ENCODE measurements at regions not wholly inside any gene's neighbourhood (a gene's known extent, or its start where the extent isn't known, plus 50 kb on each side); places are given as distances from the start of the nearest gene placed in this dataset.

DNA sequence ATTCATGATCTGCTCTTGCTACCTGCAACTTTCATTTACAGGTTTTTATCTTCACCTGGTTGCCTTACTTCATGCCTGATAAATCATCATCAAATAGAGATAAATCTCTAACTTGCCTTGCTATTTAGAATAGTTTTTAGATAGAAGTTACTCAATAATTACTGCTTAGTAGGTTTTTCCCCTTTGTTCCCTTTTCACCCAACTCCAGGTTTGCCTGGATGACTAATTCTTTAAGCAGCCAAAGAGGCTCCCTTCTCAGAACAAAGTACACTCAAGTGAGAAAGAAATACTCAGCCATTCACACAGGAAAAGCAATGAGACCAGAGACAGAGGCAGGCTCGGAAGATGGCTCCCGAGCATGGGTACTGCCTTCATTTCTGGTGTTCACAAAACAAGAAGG lies 268.1 kb upstream of the CRBN start:
- H3K27ac Mint-ChIP-seq = no peak overlapping the region
- Histone ChIP-seq H3K4me2 (replicated peaks; ENCODE audit: low read depth, low read length, poor library complexity, severe bottlenecking) (no peak overlapping the region), H3K4me3 (ENCODE audit: control extremely low read depth in 1 of 5, extremely low read depth in 1 of 5, insufficient read depth in 1 of 5, low read depth in 2 of 5, low read length in 4 of 5) (no peak overlapping the region), H3K79me2 (ENCODE audit: control insufficient read depth, insufficient read depth, low read length) (no peaks in the 10 kb centered on the region), H4K20me1 (ENCODE audit: control insufficient read depth, insufficient read depth, low read length, poor library complexity, severe bottlenecking) (no peaks in the 10 kb centered on the region), H2AFZ (ENCODE audit: insufficient read depth, low read depth, low read length, poor library complexity, severe bottlenecking) (no peak overlapping the region), H3K9ac (ENCODE audit: low read length) (no peak overlapping the region), H3K27me3 (replicated peaks in 1 of 4; ENCODE audit: control extremely low read depth in 1 of 4, control insufficient read depth in 3 of 4, insufficient read depth in 4 of 4, low read length in 3 of 4) (no peaks in the 10 kb centered on the region), H3K4me1 (ENCODE audit: control insufficient read depth in 2 of 2, insufficient read depth in 2 of 2, low read length in 2 of 2) (no peaks in the 10 kb centered on the region), H3K27ac (ENCODE audit: low read length in 2 of 2) (no peak overlapping the region), H3K36me3 (replicated peaks in 1 of 2; ENCODE audit: control extremely low read depth in 1 of 2, control insufficient read depth in 1 of 2, extremely low read depth in 1 of 2, insufficient read depth in 2 of 2, low read length in 1 of 2) (no peaks in the 10 kb centered on the region), H3K9me3 (ENCODE audit: control extremely low read depth in 1 of 3, control insufficient read depth in 2 of 3, insufficient read depth in 1 of 3, low read length in 2 of 3) (peaks cover 0 to 3% (median 0%) of the 10 kb centered on the region in 3 donors)
- no peaks in the 10 kb centered on the region for H3K27me3 Mint-ChIP-seq
- POLR2A ChIA-PET = no interaction called here
- ATAC-seq (ENCODE audit: low read depth) (no peak), DNase-seq (no peak)
- WGBS (ENCODE audit: insufficient coverage) = 89% methylated on average over 2 of the region's 2 CpGs
- intact Hi-C loops (cut with micrococcal nuclease) = no loop called here
- H3K4me1 Mint-ChIP-seq = no peaks in the 10 kb centered on the region
- no peak for TF ChIP-seq EZH2 (IDR thresholded peaks at IDR 0.05; ENCODE audit: borderline replicate concordance, insufficient read depth, low read depth, low read length, poor library complexity, severe bottlenecking)
- TF ChIP-seq, protein P1, sequence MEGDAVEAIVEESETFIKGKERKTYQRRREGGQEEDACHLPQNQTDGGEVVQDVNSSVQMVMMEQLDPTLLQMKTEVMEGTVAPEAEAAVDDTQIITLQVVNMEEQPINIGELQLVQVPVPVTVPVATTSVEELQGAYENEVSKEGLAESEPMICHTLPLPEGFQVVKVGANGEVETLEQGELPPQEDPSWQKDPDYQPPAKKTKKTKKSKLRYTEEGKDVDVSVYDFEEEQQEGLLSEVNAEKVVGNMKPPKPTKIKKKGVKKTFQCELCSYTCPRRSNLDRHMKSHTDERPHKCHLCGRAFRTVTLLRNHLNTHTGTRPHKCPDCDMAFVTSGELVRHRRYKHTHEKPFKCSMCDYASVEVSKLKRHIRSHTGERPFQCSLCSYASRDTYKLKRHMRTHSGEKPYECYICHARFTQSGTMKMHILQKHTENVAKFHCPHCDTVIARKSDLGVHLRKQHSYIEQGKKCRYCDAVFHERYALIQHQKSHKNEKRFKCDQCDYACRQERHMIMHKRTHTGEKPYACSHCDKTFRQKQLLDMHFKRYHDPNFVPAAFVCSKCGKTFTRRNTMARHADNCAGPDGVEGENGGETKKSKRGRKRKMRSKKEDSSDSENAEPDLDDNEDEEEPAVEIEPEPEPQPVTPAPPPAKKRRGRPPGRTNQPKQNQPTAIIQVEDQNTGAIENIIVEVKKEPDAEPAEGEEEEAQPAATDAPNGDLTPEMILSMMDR (IDR thresholded peaks at IDR 0.05) = no peak
- H3K4me3 Mint-ChIP-seq = no peak overlapping the region
- peaks cover 5% of the 10 kb centered on the region for H3K9me3 Mint-ChIP-seq (ENCODE audit: insufficient read depth)
- CTCF ChIA-PET = no interaction called here

DNA sequence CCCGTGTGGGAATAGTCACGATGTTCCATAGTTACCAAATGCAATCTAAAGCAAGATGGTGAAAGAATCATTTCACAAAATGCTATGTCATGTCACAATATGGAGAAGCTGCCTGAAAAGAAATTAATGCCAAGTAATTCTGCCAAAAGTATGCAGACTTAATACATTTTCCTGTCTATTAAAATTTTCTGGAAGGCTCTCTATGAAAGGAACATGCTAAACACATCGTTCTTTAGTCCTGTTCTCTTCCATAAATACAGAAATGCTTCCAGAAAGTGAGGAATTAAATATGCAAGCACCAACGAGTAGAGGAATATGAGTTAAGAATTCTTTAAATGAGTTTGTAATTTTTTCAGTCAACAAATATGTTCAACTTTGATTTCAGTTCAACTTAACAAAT lies 266.8 kb upstream of the CRBN start:
- intact Hi-C loops (cut with micrococcal nuclease) = no loop called here
- Histone ChIP-seq H3K9me3 (ENCODE audit: control extremely low read depth in 1 of 3, control insufficient read depth in 2 of 3, insufficient read depth in 1 of 3, low read length in 2 of 3) (peaks cover 0 to 3% (median 0%) of the 10 kb centered on the region in 3 donors), H2AFZ (ENCODE audit: insufficient read depth, low read depth, low read length, poor library complexity, severe bottlenecking) (no peak overlapping the region), H4K20me1 (ENCODE audit: control insufficient read depth, insufficient read depth, low read length, poor library complexity, severe bottlenecking) (no peaks in the 10 kb centered on the region), H3K79me2 (ENCODE audit: control insufficient read depth, insufficient read depth, low read length) (no peaks in the 10 kb centered on the region), H3K27me3 (replicated peaks in 1 of 4; ENCODE audit: control extremely low read depth in 1 of 4, control insufficient read depth in 3 of 4, insufficient read depth in 4 of 4, low read length in 3 of 4) (no peaks in the 10 kb centered on the region), H3K36me3 (replicated peaks in 1 of 2; ENCODE audit: control extremely low read depth in 1 of 2, control insufficient read depth in 1 of 2, extremely low read depth in 1 of 2, insufficient read depth in 2 of 2, low read length in 1 of 2) (no peaks in the 10 kb centered on the region), H3K4me2 (replicated peaks; ENCODE audit: low read depth, low read length, poor library complexity, severe bottlenecking) (no peak overlapping the region), H3K4me1 (ENCODE audit: control insufficient read depth in 2 of 2, insufficient read depth in 2 of 2, low read length in 2 of 2) (no peaks in the 10 kb centered on the region), H3K9ac (ENCODE audit: low read length) (no peak overlapping the region), H3K4me3 (ENCODE audit: control extremely low read depth in 1 of 5, extremely low read depth in 1 of 5, insufficient read depth in 1 of 5, low read depth in 2 of 5, low read length in 4 of 5) (no peak overlapping the region), H3K27ac (ENCODE audit: low read length in 2 of 2) (no peak overlapping the region)
- no peak for DNase-seq
- Mint-ChIP-seq H3K4me3 (no peak overlapping the region), H3K27me3 (no peaks in the 10 kb centered on the region), H3K9me3 (ENCODE audit: insufficient read depth) (peaks cover 5% of the 10 kb centered on the region), H3K4me1 (no peaks in the 10 kb centered on the region), H3K27ac (no peak overlapping the region)
- ATAC-seq (ENCODE audit: low read depth) = no peak
- no CpG with 5 or more reads among the region's 4 CpGs for WGBS (ENCODE audit: insufficient coverage)
- TF ChIP-seq, protein P1 (IDR thresholded peaks at IDR 0.05) = no peak
- no peak for TF ChIP-seq EZH2 (IDR thresholded peaks at IDR 0.05; ENCODE audit: borderline replicate concordance, insufficient read depth, low read depth, low read length, poor library complexity, severe bottlenecking)
- ChIA-PET CTCF (no interaction called here), POLR2A (no interaction called here)

All from B cell (primary cell).